ENCODE measurements at regions not wholly inside any gene's neighbourhood (a gene's known extent, or its start where the extent isn't known, plus 50 kb on each side); places are given as distances from the start of the nearest gene placed in this dataset.
A peak's percentile ranks its signal among the peaks of the same experiment; 100 is the strongest.

DNA sequence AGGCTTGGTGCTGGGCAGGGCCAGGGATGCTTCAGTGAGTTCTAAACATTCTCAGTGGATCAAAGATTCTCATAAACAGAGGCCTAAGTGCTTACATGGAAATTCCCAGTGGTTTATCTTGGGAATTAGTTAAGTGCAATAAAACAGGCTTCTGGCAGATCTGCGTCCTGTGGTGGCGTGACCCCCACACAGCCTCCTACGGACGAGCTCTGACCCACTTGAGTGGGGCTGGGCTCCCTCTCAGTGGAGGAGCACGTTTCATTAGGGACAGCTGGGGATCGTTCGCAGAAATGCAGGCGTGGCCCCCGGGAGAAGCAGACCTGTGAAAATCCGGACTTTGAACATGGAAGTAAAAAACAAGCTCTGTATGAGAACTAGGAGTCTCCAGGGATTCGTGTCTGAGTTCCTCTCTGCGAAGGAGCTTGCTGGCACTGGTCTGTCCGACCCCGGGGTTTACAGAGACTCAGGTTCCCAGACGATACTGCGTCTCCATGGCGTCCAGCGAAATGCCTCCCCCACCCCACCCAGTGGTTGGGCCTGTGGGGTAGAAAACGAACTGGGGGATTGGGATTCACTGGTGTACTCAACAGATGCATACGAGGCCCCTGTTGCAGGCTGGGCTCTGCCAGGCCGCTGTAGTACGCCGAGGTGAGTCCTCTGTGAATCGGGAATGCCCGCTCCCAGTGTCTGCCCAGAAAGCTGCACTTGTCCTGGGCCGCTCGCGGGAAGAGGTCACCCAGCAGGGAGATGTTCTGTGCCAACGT is 117.6 kb downstream of the NPIPB11 start:
- TF ChIP-seq CTCF (IDR thresholded peaks at IDR 0.05) = peak in 1 of 5 experiments; percentile 7
- peak; percentile 58 for TF ChIP-seq POLR2A (IDR thresholded peaks at IDR 0.05)

Data from transverse colon (tissue), 3 donors.